ENCODE measurements at regions not wholly inside any gene's neighbourhood (a gene's known extent, or its start where the extent isn't known, plus 50 kb on each side); places are given as distances from the start of the nearest gene placed in this dataset.

DNA sequence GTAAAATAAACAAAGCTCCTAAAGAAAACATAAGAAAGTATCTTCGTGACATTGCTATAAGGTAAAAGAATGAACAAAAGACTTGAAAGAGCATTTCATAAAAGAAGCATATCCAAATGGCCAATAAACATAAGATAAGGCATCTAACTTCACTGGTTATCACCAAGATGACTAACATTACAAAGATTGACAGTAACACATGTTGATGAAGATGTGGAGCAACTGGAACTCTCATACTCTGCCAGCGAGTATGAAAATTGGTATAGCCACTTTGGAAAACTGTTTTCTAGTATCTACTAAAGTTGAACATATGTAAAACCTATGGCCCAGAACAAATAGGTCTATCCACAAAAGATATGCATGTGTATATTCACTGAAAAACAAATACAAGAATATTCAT is 150.5 kb downstream of the SNX18 start:
- intact Hi-C loops (cut with DNase I) = no loop called here
- no peak overlapping the region for H3K4me3 ChIP-seq
- no peak overlapping the region for H3K27ac ChIP-seq (replicated peaks in 1 of 4)
- DNase-seq (ENCODE audit: extremely low spot score) = no peak
- 91% methylated on average over 2 of the region's 2 CpGs for WGBS
- peaks cover 5 to 48% (median 30%) of the 10 kb centered on the region in 4 donors for H3K4me1 ChIP-seq
- TF ChIP-seq POLR2A (IDR thresholded peaks at IDR 0.05; ENCODE audit: low read depth) (no peak), POLR2AphosphoS5 (IDR thresholded peaks at IDR 0.05) (no peak), EP300 (IDR thresholded peaks at IDR 0.05) (no peak)
- TF ChIP-seq, protein P1, sequence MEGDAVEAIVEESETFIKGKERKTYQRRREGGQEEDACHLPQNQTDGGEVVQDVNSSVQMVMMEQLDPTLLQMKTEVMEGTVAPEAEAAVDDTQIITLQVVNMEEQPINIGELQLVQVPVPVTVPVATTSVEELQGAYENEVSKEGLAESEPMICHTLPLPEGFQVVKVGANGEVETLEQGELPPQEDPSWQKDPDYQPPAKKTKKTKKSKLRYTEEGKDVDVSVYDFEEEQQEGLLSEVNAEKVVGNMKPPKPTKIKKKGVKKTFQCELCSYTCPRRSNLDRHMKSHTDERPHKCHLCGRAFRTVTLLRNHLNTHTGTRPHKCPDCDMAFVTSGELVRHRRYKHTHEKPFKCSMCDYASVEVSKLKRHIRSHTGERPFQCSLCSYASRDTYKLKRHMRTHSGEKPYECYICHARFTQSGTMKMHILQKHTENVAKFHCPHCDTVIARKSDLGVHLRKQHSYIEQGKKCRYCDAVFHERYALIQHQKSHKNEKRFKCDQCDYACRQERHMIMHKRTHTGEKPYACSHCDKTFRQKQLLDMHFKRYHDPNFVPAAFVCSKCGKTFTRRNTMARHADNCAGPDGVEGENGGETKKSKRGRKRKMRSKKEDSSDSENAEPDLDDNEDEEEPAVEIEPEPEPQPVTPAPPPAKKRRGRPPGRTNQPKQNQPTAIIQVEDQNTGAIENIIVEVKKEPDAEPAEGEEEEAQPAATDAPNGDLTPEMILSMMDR (IDR thresholded peaks at IDR 0.05) = no peak
- H3K36me3 ChIP-seq = no peaks in the 10 kb centered on the region
- no peaks in the 10 kb centered on the region for H3K27me3 ChIP-seq
- H3K9me3 ChIP-seq = peaks cover 0 to 14% (median 5%) of the 10 kb centered on the region in 4 donors

DNA sequence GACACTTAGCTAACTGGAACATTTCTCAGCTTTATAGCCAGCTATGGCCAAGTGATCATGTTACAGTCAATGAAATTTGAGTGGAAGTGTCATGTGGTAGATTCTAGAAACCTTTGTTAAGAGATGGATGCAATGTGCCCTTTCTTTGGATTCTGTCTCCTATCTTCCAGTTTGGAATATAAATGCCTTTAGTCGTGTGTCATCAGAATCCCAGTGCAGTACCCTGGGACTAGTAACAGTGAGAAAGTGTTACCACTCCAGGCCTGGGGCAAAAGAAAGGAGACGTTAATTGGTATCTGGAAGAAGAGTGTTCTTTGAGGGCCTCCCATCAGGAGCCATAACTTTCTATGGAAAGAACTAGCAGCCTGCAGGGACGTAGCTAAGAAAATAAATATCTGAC is 149.6 kb downstream of the SNX18 start:
- DNase-seq (ENCODE audit: extremely low spot score) = no peak
- H3K9me3 ChIP-seq = peaks cover 0 to 12% (median 5%) of the 10 kb centered on the region in 4 donors
- H3K4me3 ChIP-seq = no peak overlapping the region
- no peaks in the 10 kb centered on the region for H3K36me3 ChIP-seq
- peaks cover 5 to 40% (median 24%) of the 10 kb centered on the region in 4 donors for H3K4me1 ChIP-seq
- 85% methylated on average over 3 of the region's 3 CpGs for WGBS
- intact Hi-C loops (cut with DNase I) = no loop called here
- no peak overlapping the region for H3K27ac ChIP-seq (replicated peaks in 1 of 4)
- H3K27me3 ChIP-seq = no peaks in the 10 kb centered on the region
- TF ChIP-seq, protein P1 (IDR thresholded peaks at IDR 0.05) = no peak
- TF ChIP-seq POLR2A (IDR thresholded peaks at IDR 0.05; ENCODE audit: low read depth) = no peak
- TF ChIP-seq POLR2AphosphoS5 (IDR thresholded peaks at IDR 0.05) = no peak
- TF ChIP-seq EP300 (IDR thresholded peaks at IDR 0.05) = no peak

DNA sequence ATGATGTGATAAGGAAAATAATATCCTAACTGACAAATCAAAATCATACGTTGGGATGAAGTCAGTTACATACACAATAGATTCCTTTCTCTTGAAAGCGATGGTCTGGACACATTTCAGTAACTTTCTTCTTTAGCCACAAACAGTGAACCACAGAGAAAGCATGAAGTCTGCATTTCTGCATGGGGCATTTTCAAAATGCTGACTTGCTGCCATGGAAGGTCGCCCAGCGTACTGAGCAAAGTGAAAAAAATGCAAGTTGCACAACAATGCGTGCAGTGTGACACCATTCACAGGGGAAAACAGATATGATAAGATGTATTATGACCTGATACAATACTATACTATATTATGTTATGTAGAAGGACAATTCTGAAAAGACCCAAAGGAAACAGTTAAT is 146.3 kb downstream of the SNX18 start:
- Histone ChIP-seq H3K9me3 (peaks cover 0 to 10% (median 4%) of the 10 kb centered on the region in 4 donors), H3K36me3 (no peaks in the 10 kb centered on the region), H3K4me3 (no peak overlapping the region), H3K4me1 (peaks cover 0 to 28% (median 12%) of the 10 kb centered on the region in 4 donors), H3K27me3 (no peaks in the 10 kb centered on the region), H3K27ac (replicated peaks in 1 of 4) (no peak overlapping the region)
- 67% methylated on average over 5 of the region's 5 CpGs for WGBS
- no peak for DNase-seq (ENCODE audit: extremely low spot score)
- intact Hi-C loops (cut with DNase I) = no loop called here
- TF ChIP-seq POLR2AphosphoS5 (IDR thresholded peaks at IDR 0.05) (peak; percentile 34 to 63), POLR2A (IDR thresholded peaks at IDR 0.05; ENCODE audit: low read depth) (no peak)

DNA sequence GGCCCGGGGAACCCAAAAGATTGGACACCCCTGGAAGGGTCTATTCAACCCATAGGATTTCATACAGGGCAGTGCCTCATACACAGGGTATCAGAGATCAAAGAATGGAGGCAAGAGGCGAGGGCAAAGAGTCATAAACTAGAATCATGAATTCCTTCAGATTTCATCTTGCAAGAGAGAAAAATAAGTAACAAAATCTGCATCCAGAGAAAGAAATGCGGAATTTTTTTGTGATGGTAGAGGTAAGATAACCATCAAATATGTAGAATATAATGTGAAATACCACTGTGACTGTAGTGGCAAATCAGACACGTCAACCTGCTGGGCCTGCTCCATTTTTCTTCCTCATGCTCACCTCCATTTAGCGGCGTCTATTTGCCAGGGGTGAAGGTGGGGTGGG is 143.6 kb downstream of the SNX18 start:
- DNase-seq (ENCODE audit: extremely low spot score) = no peak
- no peak overlapping the region for H3K4me3 ChIP-seq
- H3K36me3 ChIP-seq = no peaks in the 10 kb centered on the region
- peaks cover 15 to 40% (median 23%) of the 10 kb centered on the region in 4 donors for H3K4me1 ChIP-seq
- H3K27me3 ChIP-seq = no peaks in the 10 kb centered on the region
- no peaks in the 10 kb centered on the region for H3K9me3 ChIP-seq
- H3K27ac ChIP-seq (replicated peaks in 1 of 4) = no peak overlapping the region
- intact Hi-C loops (cut with DNase I) = no loop called here
- WGBS = 97% methylated on average over 6 of the region's 6 CpGs
- TF ChIP-seq EP300 (IDR thresholded peaks at IDR 0.05) (no peak), POLR2A (IDR thresholded peaks at IDR 0.05; ENCODE audit: low read depth) (no peak), POLR2AphosphoS5 (IDR thresholded peaks at IDR 0.05) (no peak)
- TF ChIP-seq, protein P1 (IDR thresholded peaks at IDR 0.05) = no peak

DNA sequence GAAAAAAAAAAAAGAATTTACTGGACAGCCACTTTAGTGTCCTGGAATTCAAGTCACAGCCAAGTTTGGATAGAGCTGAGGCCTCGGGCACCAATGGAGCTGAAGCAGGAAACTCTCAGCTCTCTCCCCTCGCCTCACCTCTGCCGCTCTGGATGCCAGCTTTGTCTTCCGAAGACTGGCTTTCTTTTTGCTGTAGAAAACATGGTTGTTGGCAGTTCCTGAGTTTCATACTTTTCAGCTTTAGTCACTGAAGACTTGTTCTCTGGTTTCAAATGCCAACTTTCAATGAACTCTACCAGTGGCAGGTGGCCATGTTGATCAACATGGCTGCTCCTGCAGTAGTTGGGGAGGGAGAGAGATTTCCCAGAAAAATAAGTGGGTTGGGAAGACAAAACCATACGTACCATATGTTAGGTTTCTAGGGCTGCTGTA is 142.2 kb downstream of the SNX18 start:
- DNase-seq (ENCODE audit: extremely low spot score) = no peak
- intact Hi-C loops (cut with DNase I) = no loop called here
- peak overlapping the region; percentile 46 to 57 (median 52) for H3K27ac ChIP-seq (replicated peaks in 1 of 4)

More for the DNA sequence above, 142.2 kb downstream of the SNX18 start:
- TF ChIP-seq POLR2AphosphoS5 (IDR thresholded peaks at IDR 0.05) (peak; percentile 5 to 12), EP300 (IDR thresholded peaks at IDR 0.05) (no peak)
- TF ChIP-seq, protein P1 (IDR thresholded peaks at IDR 0.05) = no peak
- no peaks in the 10 kb centered on the region for H3K27me3 ChIP-seq
- peaks cover 21 to 45% (median 28%) of the 10 kb centered on the region in 4 donors for H3K4me1 ChIP-seq
- WGBS = 63% methylated on average over 5 of the region's 5 CpGs
- no peaks in the 10 kb centered on the region for H3K9me3 ChIP-seq
- H3K4me3 ChIP-seq = no peak overlapping the region
- H3K36me3 ChIP-seq = no peaks in the 10 kb centered on the region

Measured in esophagus muscularis mucosa (tissue), 4 donors.